KG1 (cell line): ENCODE measurements at regions not wholly inside any gene's neighbourhood (a gene's known extent, or its start where the extent isn't known, plus 50 kb on each side); places are given as distances from the start of the nearest gene placed in this dataset.

Source experiments
- DNase-seq: peaks from one replicate; lab custom pipeline; 2025; lab: John Stamatoyannopoulos, UW

DNA sequence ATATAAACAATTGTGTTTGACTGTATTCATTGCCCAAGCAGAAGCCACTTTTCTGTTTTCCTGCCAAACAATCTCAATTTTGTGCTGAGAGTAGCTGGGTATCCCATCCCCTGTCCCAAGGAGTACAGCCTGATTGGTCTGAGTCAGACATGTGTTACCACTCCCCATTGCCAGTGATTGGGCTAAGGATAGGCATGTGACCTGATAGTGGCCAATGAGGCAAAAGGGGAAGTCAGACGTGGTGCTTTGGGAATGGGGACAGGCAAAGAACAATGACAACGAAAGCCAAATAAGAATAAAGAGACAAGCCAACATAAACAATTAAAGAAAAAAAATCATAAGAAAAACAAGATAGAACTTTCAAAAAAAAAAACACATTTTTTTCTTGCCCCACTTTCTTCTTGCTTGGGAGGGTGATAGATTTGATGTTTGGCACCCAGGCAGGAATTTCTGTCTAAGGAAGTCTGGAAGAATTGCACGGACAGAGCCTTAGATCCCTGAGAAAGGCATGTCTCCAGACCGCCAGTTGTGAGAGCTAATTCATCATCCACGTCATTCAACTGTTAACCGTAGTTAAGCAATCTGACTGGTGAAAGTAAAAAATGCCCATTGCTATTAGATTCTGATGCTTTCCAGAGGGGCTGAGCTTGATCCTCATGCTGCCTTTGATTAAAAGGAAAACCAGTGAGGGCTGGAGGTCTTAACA lies 626.6 kb upstream of the TMEM132C start:
- DNase-seq, result no peak

DNA sequence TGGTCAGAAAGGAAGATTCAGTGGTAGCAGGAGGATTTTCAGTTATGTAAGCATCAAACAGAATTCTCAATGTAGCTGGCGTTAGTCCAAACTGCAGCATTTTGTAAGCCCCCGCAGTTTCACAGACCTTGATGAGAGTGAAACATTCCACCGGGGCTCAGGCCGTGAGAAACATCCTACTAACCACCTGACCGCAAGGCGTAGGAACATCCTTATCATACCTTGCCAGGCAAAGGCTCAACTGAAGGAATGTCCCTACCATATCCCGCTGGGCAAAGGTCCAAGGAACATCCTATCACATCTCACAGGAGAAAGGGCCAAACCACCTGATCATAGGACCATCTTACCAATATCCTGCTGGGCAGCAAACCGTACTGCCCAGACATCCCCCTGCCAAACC lies 624.8 kb upstream of the TMEM132C start:
- DNase-seq, result no peak

DNA sequence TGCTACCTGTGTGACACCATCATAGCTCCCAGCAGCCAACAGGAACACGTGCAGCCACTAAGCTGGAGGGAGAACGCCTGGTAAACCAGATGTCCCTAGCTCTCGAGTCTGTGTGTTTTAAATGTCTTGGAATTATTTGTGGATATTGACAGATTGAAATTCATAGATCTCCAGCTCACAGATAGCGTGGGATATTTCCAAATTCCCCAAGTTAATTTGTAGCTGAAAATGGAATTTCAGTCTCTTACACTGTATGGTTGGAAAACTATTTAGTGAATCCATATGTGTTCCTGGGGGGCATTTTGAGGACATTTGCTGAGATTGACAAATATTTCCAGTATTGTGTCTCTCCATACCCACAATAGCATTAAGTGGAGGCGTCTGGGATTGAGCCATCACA lies 618.6 kb upstream of the TMEM132C start:
- DNase-seq, result no peak

DNA sequence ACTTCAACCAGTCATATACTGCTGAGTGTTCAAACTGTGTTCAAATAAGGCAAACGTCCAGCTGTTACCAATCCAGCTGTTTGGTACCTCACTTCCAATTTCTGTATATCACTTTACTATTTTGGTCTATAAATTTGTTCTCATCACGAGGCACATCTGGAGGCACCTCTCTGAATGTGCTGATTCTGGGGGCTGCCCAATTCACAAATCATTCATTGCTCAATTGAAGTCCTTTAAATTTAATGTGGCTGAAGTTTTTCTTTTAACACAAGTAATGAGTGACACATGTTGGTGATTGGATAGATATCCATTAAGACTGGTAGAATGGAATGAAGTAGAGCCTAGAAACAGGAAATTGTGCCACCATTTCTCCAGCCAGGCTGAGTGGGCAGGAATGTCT lies 617.0 kb upstream of the TMEM132C start:
- DNase-seq, result no peak

DNA sequence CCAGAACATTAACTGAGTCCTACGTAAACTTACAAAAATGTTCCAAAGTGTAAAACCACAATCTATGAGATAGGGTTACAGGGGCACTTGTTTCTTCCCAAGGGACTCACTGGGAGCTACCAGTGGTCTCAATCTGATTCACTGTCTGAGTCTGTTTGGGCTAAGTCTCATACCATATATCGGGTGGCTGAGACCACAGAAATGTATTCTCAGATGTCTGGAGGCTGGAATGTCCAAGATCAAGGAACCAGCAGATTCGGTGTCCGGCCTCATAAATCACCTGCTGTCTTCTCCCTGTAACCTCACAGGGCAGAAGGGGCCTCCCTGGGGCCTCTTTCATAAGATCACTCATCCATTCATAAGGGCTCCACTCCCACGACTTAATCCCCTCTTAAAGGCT lies 616.3 kb upstream of the TMEM132C start:
- DNase-seq, result no peak

DNA sequence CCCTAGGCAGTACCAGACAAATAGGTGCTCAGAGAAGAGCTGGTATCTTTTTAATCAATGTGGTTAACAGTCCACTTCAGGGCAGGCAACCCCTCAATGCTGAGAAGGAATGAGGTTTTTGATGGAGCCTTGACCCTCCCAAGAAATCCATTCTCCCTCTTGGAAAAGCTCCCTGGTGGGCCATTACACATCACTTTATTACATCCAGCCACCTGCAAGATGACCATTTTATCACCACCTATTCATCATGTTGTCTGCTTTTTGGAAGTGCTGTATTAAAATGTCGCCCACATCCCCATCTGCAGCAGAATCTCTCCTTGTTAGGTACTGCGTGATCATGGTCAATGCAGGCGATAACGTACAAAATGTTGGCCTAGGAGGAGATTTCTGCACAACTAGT lies 614.7 kb upstream of the TMEM132C start:
- DNase-seq, result no peak

DNA sequence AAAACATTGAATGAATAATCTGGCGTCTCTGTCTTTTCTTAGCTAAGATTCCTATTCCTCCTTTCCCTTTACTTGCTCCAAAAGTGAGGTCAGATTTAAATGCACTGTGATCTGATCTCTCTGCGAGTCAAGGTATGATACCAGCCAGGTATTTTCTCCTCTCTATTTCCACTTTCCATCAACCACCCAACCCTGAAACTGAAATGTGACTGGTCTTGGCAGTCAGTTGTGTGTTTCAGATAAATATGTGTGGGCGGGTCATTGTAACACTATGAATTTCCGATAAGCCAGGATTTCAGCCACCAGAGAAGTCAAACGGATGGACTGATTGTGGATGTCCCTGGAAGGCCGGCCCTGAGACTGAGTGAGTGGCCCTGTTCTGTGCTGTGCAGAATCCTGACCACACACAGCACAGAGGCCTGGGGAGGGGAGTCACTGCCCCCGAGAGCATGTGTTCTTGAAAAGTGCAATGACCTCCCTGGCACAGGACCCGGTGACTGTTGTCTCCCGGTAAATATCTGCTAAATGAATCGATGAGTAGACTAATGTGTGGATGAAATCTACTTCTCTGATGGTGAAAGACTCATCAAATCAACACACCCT lies 612.5 kb upstream of the TMEM132C start:
- DNase-seq, result no peak

DNA sequence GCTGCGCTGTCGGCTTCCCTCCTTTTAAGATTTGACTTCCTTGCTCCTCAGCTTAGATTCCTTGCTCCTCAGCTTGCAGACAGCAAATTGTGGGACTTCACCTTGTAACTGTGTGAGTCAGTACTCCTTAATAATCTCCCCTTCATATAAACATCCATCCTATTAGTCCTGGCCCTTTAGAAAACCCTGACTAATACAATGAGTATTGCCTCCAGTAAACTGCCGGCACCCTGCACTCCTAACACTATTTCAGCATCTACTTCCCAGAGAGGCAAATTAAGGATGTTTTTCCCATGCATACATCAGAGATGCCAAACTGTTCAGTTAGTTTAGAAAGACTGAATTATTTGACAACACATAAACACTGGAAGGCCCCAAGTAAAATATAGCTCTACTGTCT lies 611.3 kb upstream of the TMEM132C start:
- no peak for DNase-seq

DNA sequence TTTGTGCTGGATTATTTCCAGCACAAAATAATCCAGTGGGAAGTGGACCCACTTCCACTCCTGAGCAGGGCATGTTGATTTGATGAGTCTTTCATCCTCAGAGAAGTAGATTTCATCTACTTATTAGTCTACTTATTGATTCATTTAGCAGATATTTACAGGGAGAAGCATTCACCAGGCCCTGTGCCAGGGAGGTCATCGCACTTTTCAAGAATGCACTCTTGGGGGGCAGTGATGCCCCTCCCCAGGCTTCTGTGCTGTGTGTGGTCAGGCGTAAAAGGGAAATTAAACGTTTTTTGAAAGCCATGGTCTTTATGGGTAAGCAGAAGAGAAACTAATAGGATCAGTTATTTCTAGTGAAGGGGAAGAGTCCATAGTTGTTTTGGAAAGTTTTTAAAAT lies 610.7 kb upstream of the TMEM132C start:
- DNase-seq, result no peak

DNA sequence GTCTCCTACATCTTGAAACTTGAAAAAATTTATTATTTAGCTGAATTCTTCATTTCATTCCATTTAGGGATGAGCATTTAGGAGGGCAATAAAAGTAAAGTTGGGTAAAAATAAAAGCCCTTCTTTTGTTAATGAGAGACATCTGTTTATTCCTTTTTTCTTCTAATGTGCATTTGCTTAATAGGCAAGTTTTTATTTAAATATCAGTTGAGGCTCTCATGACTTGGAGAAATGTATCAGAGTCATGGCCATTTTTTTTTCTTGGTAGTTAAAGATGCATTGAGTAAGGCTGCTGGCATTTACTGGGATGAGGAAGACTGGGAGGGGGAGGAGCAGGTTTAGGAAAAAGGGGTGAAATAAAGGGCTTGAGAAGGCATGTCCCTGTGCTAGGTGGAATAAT lies 609.9 kb upstream of the TMEM132C start:
- DNase-seq, result no peak

DNA sequence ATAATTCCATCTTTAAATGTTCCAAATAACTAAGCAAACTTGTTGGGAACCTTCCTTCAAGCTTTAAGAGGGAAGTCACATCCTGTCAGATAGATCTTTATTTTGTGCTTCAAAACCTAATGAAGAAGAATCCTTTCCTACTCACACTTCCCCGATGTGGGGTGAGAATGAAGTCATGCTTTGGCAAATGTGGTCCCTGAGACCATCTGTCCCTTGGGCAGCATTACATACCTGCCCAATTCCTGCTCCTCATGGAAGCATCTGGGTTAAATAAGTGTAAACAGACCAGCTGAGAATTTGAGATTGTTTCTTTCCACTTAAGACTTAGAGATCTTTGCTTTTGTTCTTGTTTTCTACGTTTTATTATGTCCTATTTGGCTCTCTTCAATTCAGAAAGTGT lies 606.0 kb upstream of the TMEM132C start:
- no peak for DNase-seq

DNA sequence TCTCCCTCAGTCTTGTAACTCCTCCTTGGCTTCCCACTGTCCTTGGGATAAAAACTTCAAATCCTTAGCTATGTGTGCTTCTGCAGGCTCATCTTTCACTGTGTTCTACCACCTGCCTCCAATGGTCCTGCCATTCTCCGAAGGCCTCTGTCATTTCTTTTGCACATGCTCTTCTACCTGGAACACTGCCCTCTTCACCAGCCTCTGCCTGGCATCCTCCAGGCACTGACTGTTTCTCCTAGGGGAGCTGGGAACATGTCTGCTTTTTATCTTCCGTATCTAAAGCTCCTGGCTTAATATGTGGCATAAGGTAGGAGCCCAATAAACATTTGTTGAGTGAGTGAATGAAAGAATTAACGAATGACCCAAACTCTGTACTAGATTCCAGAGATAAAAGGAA lies 603.3 kb upstream of the TMEM132C start:
- DNase-seq, result no peak

DNA sequence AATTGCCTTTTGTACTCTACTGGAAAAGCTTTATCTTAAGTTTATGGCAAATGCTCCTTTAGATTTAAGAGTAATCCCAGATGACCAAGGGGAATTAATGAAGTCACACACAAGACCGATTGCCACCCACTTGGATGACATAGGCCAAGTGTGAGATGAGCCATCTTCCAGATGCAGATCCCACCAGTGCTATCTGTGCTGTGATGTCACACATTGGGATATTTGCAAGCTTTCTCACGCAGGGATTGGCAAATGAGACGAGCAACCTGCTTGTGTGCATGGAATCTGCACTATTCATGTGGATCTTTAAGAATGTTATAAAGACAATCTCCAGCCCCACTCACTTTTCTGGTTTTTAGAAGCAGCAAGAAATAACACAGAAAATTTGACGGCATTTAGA lies 602.1 kb upstream of the TMEM132C start:
- no peak for DNase-seq

DNA sequence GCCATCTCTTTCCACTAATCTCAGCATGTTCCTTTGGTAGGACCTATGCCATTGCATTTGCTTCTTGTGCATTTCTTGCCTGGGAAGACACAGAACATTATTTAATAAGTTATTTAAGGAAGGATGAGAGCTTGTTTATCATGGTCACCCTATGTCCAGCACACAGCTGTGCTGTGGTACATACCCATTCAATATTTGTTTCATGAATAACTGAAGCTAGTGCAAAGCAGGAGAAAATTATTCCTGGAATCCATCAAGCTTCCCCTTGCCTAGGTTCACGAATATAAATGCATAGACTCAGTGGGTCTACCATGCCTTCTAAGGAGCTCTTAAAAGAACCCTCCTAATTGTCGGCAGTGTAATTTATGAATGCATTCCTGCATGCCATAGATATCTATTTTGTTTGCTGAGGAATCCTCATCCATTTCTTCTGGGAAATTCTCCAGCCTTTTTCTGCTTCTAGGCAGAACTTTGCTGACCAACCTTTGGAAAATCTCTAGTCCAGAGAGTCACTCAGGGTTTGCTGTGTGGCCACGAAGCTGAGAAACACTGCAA lies 599.8 kb upstream of the TMEM132C start:
- DNase-seq, result no peak

DNA sequence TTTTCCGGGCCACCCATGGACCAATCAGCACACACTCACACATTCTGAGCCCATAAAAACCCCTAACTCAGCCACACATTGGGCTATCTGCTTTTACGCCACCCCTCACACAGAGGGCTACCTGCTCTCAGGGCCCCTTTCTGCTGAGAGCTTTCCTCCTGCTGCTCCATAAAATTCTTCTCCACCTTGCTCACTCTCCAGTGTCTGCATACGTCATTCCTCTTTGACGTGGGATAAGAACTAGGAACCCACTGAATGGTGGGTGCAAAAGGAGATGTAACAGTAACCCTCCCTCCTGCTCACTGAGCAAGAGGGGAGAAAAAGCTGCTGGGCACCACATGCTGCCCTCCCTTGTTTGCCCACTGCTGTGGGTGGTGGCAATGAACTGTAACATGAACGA lies 596.7 kb upstream of the TMEM132C start:
- DNase-seq, result no peak

DNA sequence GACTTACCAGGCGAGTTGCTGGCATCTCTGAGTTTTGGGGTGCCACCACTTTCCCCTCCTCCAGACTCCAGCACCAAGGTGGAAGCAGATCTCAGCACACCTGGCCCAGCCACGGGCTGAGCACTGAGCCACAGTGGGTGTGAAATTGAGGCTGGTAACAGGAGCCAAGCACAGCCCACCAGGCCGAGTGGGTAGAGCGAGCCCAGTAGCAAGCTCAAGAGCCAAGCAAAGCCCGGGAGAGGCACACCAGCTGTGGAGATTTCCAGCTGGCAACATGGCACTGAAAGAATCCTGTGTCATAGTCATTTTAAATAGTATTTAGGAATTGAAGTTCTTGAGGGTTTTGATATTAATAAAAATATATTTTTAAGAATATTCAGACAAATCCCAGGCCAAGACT lies 596.2 kb upstream of the TMEM132C start:
- no peak for DNase-seq

DNA sequence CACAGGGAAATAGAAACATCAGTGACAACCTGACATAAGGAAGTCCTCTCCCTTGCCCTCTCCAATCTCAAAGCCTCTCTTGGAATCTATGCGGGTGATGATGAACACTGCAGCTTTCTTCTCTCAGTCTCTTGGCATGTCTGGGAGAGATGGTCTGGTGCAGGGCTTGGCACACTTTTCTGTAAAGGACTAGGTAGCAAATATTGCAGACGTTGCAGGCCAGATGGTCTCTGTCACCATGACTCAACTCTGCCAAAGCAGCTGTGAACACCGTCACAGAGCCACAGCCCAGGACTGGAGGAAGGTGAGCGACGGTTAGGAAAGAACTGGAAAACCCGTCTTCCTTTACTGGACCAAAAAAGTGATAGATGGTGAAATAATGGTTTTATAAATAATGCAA lies 591.0 kb upstream of the TMEM132C start:
- DNase-seq, result no peak

DNA sequence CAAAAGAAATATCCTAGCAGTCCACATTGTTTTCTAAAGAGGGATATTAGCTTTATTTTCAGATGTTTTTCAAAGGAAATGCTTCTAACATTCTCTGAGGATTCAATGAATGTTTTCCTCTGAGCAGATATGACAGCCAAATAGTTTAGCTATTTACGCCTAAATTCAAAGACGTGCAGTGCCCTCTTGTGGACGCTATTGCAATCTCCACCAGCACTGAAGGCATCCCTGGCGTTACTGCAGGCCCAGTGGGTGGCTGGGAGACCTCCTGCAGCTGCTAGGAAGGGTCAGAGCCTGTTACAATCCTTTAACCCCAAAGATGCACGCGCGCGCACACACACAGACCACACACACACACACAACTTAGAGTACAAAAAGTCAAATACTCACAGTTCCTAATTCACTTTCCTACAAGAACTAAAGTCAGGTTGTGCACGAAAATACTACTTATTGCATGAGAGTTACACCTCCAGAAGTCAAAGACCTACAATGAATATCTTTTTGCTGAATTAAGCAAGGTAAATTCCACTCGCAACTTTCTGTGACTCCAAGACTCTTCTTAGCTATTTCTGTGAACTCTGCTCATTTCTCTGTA lies 589.3 kb upstream of the TMEM132C start:
- DNase-seq, result peak; percentile 12

DNA sequence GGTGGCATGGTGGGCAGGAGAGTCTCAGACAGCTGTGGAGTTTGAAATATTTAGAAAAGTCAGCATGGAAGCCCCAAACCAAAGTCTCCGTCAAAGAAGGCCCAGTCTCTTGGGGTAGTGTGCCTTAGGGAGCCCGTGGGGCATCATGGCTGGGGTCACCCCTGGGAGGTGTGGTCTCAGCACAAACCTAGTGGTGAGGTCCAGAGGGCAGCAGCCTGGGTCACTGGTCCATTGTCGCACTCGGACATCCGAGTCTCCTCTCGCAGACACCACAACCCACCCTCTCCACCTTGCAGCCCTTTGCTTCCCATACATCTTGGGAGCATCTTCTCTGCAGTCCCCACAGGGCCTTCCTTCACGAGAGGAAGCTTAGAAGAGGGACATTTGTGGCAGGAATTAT lies 588.0 kb upstream of the TMEM132C start:
- DNase-seq, result no peak

DNA sequence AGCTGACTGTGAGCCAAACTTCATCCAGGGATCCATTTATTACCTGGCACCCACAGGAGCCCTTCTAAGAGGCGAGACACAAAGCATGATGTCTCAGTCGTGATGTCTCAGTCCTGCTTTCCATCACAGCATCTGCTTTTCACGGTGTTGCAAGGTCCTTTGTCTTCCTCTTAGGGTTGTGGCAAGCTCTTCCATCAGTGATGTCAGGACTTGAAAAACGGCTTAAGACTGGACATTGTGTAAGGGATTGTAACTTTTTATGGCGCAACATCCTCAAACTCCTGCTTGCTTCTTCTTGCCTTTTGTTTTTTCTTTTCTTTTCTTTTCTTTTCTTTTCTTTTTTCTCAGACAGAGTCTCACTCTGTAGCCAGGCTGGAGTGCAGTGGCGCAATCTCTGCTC lies 586.5 kb upstream of the TMEM132C start:
- DNase-seq, result no peak

DNA sequence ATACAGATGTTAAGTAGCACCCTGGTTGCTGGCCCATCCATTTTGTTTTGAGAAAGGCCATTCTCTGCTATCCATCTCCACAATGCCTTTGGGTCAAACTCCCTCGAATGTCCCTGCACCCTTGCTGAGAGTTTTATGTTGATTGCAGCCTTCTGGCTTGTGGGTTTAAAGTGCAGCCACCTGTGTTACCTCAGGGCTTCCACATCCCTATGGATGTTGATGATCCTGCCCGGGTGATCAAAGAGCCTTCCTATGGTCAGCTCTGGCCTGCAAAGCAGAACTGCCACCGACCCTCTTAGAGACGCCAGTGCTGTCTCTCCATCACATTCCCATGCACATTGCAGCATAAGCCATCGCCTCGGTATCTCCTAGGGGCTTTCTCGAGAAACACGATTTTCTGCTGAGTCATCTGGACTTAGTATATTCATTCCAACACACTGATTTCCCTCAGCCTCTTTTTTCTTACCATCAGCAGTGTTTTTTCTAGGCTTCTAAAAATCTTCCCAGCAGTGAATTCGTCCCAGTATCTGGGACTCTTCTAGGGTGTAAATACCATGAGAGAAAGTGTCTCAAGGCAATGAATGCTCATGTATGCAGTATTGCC lies 585.7 kb upstream of the TMEM132C start:
- no peak for DNase-seq

DNA sequence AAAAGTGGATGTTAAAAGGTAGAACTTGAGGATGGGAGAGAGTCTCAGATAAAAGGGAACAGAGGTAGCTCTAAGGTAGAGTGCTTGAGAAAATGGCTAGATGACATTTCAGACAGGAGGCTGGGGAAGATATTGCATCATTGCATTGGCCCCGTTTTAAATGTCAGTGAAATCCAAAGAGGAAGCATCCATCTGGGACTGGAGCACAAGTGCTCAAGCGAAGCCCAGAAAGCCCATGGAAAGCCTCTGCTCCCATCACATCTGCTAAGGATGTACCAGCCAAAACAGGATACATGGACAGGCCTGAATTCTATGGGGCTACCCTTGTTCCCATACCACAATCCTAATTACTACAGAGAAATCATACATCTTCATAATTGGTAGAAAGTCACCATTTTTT lies 581.5 kb upstream of the TMEM132C start:
- no peak for DNase-seq

DNA sequence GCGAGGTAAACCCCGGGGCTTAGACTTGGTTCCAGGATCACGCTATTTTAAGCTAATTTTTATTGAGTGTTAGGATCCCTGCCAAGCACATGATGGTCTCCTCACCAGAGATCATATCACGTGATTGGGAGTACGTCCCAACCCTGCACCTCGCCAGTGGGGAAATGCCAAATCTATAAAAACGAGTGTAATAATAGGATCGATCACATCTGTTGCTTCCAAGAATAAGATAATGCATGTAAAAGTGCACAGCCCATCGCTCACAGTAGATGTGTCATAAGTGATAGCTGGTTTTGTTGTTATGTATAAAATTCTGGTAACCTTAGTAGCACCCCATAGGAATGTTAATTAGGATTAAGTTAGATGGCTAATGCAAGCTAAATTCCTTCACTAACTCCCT lies 581.0 kb upstream of the TMEM132C start:
- DNase-seq, result no peak
